Skin of body (tissue), 1 donor: ENCODE measurements at regions not wholly inside any gene's neighbourhood (a gene's known extent, or its start where the extent isn't known, plus 50 kb on each side); places are given as distances from the start of the nearest gene placed in this dataset.
"Not testable (repeated sequence)": the region's sequence is repeated elsewhere in the genome, so short reads cannot be mapped to it uniquely, and the experiment has no call there.

Experiments used
- DNase-seq: peaks from one replicate; lab custom pipeline; 2025; lab: John Stamatoyannopoulos, UW

DNA sequence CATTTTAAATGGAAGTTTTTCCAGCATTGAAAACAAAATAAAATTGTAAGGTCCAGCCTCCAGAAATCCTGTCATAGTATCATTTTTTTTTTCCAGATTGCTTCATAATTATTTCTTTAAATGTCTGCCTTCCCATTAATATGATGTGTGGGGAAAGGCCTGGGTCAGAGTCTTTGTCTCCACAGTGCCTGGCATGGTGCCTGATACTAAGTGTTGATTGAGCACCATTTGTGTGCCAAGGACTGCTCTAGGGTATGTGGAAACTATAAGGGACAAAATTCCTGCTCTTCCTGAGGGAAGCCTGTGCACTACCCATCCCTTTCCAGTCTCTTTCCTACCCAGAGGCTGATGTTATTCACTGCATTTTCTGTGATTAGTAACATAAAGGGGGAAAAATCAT lies 53.1 kb upstream of the BEND4 start:
- no peak for DNase-seq

DNA sequence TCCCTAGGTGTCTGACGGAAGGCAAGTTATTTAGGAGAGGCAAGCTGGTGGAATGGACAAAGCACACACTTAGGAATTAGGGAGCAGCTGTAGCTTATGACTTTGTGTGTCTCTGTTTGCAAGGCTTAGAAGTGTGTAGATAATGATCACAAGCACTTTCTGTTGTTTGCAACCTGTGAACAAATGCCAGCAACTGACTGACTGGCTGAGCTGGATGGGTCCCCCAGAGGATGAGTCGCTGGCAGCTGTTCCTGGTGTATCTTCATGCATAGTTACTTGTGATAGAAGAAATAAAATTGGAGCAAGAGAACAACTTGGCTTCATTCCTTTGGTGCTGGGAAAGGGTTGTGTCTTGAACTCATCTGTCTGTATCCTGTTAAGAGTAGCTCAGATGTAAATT lies 64.2 kb upstream of the BEND4 start:
- no peak for DNase-seq

DNA sequence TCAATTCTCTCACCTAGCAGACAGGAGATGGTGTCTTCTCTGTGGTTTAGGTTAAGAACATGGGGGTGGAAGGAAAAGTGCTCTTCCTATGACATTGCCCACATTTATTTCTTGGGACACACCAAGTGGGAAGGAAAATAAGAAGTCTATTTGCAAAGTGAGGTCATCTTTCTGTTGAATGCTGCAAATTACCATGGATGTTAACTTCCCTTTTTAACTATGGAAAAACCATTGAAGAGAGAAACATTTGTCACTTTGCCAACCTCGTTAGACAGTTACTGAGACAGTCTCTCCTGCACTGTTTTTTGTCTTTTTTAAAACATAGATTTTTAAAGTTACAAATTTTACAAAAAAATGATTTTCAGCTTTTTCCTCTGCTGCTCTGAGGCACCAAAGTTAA lies 72.8 kb upstream of the BEND4 start:
- no peak for DNase-seq

DNA sequence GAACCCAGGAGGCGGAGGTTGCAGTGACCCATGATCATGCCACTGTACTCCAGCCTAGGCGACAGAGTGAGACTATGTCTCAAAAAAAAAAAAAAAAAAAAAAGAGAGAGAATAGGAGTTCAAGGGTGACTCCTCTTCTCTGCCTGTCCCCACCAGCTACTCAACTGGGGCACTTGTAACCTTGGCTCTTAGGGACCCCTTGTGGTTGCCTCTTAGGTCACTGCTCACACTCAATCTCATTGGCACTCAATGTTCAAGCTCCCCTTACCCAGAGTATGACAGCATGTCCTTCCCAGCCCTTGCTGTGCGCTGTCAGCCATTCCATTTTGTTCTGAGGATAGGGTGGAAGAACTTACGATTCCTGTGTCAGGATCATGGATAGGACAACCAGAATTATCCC lies 82.4 kb upstream of the BEND4 start:
- no peak for DNase-seq

DNA sequence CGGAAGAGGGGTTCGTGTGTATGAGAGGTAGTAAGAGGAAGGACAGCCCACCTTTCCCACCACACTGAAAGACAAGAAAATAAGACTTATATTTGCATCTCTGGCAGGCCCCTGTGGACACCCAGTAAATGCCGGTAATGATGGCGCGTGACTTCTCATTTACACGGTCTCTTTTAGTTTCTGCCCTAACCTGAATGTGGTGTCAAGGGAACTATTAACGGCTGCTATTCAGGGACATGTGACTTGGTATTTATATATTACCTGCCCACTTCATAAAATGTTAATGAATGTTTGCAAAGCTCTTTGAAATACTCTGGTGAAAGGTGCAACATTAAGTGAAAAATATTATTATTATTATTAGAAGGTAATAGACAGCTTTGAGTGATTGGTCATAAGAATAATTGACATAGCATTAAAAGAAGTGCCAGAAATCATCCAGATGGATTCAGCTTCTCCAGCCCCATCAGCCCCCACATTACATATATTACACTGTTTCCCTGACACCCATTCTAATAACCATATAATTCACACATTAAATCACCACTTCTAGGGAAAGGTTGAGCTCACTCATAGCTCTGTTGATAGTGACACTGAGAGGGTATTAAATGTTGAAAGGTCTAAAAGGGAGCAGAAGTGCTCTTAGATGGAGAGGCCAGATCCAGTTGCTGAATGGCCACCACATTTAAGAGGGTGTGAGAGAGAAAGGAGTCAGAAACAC lies 83.0 kb upstream of the BEND4 start:
- no peak for DNase-seq

DNA sequence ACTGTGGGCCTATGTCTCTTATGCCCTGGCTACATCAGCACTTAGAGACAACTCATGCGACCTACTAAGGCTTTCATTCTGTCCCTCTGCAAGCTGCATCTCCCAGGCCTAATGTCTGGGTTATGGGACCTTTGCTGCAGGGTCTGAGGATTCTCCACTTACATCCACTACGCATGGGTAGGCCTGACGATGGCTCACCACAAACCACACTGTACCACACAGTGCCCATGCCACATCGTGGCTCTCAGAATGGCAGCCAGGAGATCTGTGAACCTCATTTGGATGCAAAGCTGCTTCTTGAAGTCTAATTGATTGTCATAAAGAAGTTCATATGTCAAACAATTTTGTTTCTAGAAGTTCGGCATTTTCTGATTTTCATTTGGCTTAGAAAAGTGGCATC lies 84.6 kb upstream of the BEND4 start:
- no peak for DNase-seq

DNA sequence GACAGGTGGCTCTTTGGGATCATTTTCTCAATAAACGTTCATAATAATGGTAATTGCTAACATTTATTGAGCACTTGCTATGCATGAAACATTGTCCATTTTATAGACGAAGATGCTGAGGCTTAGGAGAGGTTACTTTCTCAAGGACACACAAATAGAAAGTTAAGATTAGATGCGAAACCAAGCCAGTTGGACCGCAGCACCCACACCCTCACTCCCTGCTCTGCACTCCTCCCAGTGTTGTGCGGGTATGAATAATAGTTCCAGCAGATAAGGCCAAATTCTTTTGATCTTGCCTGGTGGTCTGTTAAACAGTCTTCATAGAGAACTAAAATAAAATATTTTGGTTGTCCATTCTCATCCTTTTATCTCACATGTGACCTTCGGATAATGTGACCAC lies 85.0 kb upstream of the BEND4 start:
- DNase-seq: no peak

DNA sequence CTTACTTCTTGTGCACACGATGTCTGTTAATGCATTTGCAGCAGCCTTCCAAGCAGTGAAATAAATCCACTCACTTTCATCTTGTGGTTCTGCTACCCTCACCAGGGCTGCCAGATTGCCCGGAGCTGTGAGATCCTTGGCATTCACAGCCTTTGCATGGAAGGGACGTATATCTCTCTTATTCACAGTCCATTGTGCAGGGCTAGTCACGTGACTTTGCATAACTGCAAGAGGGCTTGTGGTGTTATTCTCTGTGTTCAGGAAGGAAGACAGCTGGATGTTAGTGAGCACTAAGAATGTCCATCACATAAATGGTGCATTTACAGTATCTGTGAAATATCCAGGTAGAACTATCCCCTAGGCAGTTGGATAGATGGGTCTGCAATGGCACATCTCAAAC lies 96.5 kb upstream of the BEND4 start:
- DNase-seq: no peak

DNA sequence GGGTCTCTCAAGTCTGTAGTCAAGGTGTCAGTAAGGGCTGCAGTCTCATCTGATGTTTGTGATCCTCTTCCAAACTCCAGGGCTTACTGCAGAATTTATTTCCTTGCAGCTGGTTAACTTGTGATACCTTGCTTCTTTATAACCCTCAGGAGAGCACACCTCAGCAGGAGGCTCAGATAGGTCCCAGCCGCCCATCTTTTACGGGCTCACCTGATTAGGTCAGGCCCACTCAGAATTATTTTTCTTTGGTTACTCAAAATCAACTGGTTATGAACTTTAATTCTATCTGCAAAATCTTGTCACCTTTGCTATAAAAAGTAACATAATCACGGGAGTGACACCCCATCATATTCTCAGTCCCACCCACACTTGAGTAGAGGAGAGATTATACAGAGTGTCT lies 99.9 kb upstream of the BEND4 start:
- no peak for DNase-seq

DNA sequence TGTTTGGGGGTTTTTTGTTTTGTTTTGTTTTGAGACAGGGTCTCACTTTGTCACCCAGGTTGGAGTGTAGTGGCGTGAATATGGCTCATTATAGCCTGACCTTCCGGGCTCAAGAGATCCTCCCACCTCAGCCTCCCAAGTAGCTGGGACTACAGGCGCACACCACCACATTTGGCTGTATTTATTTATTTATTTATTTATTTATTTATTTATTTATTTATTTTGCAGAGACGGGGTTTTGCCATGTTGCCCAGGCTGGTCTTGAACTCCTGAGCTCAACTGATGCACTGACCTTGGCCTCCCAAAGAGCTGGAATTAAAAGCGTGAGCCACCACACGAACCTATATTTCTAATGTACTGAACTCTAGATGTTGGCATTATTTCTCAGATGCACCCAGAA lies 105.2 kb upstream of the BEND4 start:
- not testable (repeated sequence) for DNase-seq

DNA sequence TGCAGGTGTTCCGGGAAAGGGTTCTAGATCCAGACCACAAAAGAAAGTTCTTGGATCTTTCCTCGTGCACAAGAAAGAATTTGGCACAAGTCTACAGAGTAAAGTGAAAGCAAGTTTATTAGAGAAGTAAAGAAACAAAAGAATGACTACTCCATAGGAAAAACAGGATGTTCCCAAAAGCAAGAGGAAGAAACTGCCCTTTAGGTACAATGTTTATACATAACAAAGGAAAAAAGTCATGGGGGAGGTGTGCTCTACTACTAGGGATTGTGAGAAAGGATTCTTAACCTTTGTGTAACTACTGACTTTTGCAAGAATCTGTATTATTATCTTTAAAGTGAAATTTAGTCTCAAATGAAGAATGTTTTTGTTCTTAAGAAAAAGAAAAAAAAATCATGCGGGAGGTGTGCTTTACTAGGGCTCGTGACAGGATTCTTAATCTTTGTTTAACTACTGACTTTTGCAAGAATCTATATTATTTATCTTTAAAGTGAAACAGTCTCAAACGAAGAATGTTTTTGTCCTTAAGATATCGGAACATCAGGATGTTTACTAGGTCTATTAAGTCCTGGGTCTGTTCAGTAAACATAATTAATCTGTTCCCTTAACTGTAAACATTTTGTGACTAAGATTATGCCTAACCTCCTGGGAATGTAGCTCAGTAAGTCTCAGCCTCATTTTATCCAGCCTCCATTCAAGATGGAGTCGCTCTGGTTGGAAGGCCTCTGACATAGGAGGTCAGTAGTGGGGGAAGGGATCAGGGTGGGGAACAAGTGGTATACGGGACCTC lies 110.4 kb upstream of the BEND4 start:
- DNase-seq: no peak

DNA sequence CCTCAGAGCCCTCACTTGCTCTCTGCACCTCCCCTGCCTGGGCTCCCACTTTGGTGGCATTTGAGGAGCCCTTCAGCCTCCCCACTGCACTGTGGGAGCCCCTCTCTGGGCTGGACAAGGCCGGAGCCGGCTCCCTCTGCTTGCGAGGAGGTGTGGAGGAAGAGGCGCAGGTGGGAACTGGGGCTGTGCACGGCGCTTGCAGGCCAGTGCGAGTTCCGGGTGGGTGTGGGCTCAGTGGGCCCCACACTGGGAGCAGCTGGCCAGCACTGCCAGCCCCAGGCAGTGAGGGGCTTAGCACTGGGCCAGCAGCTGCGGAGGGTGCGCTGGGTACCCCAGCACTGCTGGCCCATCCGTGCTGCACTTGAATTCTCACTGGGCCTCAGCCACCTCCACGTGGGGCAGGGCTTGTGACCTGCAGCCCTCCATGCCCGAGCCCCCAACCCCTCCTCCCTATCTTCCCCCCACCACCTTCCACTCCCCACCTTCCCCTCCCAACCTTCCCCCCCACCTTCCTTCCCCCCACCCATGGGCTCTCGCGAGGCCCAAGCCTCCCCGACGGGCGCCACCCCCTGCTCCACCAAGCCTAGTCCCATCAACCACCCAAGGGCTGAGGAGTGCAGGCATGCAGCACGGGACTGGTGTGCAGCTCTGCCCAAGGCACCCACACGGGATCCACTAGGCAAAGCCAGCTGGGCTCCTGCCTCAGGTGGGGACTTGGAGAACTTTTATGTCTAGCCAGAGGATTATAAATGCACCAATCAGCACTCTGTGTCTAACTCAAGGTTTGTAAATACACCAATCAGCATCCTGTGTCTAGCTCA lies 113.5 kb upstream of the BEND4 start:
- DNase-seq: no peak

DNA sequence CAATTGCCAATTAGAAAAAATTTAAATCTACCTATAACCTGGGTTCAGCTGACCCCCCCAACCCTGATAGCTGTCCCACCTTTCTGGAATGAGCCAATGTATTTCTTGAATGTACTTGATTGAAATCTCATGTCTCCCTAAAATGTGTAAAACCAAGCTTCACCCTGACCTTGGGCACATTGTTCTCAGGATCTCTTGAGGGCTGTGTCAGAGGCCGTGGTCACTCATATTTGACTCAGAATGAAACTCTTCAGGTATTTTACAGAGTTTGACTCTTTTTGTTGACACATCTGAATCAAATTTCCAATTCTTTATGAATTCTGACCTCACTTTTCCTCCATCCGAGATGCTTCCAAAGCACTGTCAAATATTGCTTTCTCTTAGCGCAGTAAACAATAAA lies 115.3 kb upstream of the BEND4 start:
- DNase-seq: no peak

DNA sequence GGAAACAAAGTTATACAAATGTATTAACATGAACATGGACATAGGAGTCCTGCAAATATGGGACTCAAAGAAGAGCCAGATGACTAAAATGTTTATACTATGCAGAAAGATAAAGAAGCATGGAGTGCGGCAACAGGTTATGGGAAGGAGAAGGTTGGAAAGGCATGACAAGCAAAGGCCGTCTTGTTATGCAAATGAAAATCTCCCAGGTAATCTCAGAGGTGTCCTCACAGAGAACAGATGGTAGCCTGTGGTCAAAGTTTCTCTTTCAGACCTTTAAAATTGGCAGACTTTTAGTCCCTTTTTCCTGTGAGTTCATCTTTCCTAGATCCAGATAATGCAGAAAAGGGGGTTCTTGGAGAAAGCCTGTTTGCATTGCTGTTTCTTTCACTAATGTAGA lies 116.4 kb upstream of the BEND4 start:
- DNase-seq: no peak

DNA sequence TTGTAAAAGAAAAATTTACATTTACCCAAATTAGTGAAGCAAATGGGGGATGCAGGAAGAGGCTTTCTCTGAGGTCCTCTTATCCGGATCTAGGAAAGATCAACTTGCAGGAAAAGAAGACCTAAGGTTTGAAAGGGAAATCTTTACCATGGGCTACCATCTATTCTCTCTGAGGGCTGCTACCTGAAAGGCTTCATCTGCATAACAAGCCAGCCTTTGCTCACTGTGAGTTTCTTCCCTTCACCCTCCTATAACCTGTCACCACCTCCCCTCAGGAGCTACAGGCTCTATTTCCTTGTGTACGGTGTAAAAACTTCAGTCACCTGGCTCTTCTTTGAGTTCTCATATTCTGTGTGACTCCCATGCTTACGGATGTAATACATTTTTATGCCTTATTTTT lies 118.6 kb upstream of the BEND4 start:
- no peak for DNase-seq

DNA sequence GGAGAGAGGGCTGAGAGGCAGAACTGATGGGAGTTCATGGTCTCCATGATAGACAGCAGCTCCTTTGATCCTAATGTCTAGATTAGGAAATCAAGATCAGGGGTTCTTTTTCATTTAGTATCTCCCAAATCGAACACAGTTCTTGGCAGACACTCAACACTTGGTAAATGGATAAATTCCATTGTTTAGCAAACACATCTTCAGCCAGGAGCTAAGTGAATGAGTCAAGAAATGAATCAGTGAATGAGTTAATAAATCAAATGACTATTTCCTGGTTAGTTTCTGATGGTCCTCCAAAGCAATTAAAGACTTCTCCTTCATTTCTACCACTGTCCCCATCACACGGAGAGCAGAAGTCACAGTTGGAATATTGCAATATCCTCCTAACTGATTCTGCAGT lies 120.0 kb upstream of the SHISA3 start:
- no peak for DNase-seq

DNA sequence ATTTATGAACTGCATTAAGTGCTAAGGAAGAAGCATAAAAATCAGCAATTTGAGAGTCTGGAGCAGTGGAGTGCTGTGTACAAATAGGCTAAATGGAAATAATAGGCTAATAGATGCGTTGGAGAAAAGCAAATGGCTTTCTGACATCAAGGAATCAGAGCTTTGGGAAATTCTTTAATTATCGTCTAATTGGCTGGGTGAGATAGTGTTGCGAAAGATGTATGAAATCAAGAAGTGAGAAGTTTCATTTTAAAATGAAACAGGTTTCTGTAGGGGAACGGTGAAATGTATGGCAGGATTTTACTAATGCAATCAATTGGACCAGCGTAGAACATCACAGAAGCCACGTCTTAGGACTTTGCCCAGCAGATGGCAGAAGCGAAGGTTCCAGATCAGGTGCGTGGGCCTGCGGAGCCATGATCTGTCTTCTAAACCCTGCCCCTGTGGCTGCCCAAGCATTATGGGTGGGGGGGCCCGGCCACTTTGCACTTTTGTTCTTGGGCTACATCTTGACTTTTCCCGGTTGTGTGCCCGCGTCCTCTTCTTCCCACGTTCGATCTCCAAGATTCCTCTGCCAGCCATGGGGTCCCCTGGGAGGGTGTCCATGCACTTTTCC lies 118.5 kb upstream of the SHISA3 start:
- DNase-seq: no peak

DNA sequence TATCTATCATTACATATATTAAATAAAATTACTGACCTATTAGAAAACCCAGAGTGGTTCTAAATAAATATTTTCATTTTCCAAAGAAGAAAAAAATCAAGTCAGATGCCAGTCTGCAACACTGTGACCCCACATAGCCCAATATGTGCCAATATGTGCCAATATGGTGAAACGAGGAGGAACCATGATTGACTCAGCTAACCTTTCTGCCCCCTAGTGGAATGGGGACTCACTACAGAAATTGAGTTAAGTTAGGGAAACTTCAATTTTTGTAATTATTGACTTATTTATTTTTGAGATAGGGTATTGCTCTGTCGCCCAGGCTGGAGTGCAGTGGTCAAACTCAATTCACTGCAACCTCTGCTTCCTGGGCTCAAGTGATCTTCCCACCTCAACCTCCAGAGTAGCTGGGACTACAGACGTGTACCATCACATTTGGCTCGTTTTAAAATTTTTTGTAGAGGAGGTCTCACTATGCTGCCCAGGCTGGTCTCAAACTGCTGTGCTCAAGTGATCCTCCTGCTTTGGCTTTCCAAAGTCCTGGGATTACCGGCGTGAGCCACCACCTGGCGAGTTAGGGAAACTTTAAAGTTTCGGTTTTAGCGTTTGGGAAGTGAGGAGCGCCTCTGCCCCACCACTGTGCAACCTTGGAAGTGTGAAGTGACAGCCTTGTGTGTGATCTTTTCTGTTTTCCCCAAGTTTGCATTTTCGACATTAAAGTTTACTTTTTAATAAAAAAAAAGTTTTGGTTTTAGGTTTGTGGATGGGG lies 116.8 kb upstream of the SHISA3 start:
- no peak for DNase-seq

DNA sequence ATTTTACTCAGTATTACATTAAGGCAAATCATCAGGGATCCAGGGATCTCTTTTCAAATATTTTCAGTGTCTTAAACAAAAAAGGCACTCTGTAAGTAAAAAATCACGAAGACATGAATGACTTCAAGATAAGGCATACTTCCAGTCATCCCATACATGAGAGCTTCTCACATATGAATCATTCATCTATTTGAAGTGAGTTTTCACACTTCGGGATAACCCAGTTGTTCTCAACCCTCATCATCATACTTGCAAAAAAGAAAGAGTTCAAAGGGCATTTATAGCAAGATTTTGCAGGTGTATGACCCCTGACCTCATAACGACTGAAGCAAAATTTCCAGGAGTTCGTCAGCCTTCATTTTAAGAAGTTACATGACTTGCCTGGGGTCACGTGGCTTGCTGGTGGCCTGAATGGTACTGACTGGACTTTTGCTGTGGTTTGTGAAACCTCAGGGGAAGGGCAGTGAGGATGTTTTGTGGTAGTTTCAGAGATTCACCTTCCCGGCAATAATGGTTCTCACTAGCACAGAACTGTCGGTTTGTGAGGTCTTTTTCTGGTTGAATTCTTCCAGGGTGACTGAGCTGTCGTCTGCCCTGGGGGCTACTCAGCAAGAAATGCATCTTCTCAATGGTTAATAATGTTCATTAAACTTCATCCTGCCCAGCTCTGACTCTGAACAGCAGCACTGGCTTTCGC lies 115.8 kb upstream of the SHISA3 start:
- DNase-seq: no peak

DNA sequence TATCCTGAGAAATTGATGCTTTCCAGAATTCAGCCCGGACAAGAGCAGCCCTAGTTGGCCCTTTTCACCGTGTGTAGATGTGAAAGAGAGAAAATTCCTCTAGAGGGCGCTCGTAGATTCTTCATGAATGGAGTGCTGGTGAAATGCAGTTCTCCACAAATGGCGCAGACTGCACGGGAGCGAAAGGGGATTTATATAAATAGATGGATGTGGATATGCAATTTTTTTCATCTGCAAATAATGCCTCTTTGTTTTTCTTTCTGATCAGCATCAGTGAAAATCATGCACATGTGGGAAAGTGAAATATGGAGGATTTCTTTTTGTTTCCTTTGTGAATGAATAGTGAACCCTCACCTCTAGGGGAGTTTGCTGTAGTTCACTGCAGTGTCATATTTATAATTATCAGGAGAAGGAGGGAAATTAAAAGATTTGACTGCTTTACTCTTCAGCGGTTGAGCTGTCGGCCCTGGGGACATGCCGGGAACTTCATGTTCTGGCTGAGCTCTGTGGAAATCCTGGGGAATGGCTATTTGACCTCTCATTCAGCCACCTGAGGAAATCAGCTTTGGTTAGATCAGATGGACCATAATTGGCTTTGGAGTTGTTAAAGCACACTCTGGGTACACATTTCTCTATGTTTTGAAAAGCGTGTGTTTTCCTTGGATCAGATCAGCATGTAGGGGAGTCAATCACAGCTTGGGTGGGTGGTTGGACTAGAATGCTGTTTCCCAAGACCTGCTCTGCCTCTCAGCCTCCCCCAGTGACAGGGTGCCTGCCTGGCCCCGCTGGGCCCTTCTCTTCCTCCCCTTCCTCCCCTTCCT lies 115.0 kb upstream of the SHISA3 start:
- peak; percentile 62 for DNase-seq
